SH-SY5Y (cell line): ENCODE measurements at regions not wholly inside any gene's neighbourhood (a gene's known extent, or its start where the extent isn't known, plus 50 kb on each side); places are given as distances from the start of the nearest gene placed in this dataset.

Experiments
- GATA2 ChIP-seq: IDR thresholded peaks from 2 replicates; pipeline ENCODE4 v1.6.1; 2011; ENCODE audit warnings: mild to moderate bottlenecking, low read depth, low read length
- GATA3 ChIP-seq: IDR thresholded peaks from 2 replicates; pipeline ENCODE4 v1.6.1; 2011; ENCODE audit warnings: low read depth, mild to moderate bottlenecking, low read length, moderate library complexity

DNA sequence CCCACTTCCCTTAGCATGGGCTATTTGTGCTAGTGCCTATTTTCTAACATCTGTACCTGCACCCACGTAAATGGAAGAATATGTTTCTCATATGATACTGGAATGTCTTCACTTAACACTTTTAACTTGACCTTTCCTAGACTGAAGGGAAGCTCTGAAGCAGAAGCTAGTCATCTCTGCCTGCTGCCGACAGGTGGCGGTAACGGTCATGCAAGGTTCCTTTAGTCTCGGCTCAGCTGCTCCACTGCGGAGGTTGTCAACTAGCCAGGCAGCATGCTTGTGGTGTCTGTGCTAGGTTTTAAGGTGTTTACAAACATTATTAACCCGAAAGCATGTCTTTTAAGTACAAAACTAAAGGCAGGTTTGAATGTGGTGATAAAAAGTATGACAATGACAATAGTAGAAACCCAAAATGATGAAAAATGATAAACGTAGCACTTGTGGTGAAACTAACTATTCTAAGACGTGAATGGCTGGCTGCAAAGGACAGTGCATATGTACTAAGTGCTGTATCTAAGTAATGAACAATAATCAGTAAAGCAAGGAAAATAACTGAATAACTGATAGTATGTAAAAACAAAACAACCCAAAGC is 117.2 kb downstream of the GRIN2B start:
- TF ChIP-seq GATA2 (no peak), GATA3 (no peak)

DNA sequence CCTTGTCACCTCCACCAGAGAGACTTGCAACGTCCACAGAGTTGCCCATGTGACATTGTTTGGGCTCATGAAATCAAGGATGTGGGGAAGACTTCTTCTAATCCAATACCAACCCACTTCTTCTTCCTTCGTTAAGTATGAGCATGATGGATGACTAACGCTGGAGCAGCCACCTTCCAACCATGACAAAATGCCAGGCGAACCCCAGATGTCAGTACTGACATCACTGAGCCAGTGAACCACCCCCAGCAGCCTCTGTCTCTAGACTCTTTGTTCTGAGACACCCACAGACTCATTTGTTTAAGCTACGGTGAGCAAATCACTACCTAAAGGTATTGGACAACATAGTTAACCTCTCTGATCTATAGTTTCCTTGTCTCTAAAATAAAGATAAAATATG is 123.7 kb downstream of the GRIN2B start:
- no peak for TF ChIP-seq GATA2
- TF ChIP-seq GATA3, result no peak

DNA sequence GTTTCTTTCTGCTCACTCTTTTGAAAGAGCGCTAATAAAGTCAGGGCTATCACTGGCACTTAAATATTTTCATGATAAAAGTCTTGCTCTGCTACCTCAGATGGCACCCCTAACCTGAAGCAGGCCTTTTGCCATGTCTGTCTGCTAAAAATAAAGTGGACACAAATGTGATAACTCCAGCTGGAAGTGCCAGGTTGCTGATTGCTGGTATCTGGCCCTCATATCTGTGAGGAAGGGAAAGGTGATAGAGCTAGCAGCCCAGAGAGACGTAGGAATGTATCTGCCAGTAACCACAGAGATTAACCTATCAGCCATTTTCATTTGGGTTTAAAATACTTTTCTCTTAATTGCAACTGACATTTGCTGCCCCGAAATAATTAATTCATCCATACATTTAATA is 127.9 kb downstream of the GRIN2B start:
- TF ChIP-seq GATA2 (no peak), GATA3 (no peak)

DNA sequence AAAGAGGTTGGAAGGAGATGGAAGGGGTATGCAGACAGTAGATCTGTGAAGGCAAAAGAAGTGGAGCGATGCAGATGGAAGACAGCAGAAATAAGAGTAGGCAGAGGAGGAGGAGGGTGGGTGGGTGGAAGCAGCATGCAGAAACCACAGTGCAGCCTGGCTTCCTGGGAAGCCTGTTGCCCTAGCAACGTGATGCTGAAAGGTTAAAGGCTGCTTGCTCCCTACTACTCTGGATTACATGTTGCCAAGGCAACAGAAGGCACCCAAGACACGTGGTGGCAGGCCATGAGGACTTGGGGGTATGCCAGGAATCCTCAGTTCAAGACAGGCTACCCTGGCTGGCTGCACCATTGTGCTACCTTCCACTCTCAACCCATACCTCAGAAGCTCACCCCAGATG is 129.6 kb downstream of the GRIN2B start:
- TF ChIP-seq GATA2 (no peak), GATA3 (no peak)

DNA sequence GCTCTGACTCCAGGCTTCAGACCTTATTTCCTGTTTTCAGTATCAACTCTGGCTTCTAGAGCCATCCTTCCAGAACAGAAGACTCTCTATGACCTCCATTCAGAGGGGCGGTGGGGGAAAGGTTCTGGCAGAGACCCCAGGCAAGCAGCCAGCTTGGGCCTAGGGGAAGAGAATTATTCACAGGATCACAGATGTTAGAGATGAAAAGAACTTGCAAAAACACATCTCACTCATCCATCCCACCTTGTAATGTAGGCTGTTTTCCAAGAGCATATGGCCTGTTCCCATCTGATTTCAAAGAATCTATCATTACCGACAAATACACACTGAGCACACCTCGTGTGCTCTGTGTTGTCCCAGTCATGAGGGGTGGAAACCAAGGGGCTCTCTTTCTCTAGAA is 131.9 kb downstream of the GRIN2B start:
- TF ChIP-seq GATA2 (no peak), GATA3 (no peak)

DNA sequence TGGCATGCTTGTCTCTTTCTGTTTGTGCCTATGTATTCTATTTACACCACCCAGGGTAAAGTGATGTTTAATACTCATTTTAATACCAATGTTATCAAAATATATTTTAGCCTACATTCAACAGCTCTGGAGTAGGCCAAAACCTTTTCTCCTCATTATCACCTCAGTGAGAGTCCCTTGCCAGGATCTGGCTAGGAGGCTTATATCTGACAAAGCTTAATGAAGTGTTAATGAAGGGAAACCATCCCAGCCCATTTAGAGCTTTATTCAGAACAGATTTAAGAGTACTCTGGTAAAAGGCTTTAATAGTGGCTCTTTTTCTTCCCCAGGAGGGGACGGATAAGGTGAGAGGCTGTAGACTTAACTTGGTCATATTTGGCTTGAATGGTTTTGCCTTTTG is 137.6 kb downstream of the GRIN2B start:
- TF ChIP-seq GATA3, result no peak
- no peak for TF ChIP-seq GATA2

DNA sequence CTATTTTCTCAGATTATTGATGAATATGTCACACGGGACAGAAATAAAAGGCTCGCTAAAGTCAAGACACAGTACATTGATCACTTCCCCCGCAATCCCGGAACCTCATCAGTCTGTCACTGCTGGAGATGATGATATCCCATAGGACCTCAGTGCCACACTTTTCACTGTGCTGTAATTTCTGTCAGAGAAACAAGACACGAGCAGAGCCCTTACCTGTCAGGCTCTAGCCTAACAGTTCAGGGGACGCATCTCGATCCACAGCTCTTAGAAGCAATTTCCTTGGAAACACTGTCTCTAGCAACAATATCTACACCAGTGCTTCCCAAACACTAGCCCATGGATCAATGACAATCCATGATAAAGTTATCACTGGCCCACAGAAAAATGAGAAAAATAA is 140.0 kb downstream of the GRIN2B start:
- no peak for TF ChIP-seq GATA2
- TF ChIP-seq GATA3, result no peak

DNA sequence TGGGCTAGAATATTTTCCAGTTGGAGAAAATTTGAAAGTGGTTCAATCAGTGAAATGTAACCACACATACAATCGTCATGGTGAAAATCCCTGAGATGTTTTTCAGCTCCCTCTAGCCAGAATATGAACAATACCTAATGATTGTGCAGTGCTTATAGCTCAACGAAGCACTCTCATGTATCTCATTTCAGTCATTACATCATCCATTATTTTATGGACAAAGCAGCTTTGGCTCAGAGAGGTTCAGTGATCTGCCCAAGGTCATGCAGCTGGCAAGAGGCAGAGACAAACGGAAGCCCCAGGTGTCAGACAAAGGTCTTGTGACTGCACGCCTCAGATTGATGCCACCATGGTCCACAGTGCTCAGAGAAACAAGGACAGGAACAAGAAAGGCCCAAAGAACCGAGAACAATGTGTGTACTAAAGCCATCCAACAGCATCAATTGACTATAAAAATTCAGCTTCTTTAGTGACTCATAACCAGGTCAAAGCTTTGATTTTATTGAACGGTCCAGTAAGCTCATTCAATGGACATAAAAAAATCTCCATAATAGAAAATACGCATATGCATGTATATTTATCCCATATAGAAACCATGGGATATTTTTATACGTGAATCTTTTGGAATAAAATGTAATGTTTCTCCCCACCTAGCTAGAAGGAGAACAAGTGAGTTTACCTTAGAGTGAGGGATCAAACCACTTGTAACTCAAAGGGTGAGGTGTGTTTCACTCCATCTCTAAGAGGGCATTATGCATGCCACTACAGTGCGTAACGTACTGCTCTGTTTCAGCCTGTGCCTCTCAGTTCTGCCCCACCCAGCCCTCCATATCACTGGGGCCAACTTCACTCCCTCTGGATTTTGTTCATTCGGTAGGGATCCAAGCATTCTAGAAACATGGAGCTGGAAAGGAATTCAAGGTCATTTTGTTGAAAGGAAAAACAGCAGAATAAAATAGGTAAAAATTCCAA is 141.8 kb downstream of the GRIN2B start:
- TF ChIP-seq GATA3 (no peak), GATA2 (no peak)

GRCh38 chr12:13836099-13836498 is 145.3 kb downstream of the GRIN2B start:
- no peak for TF ChIP-seq GATA3
- no peak for TF ChIP-seq GATA2

GRCh38 chr12:13835652-13836051 is 145.8 kb downstream of the GRIN2B start:
- TF ChIP-seq GATA2 (no peak), GATA3 (no peak)

GRCh38 chr12:13834241-13834640 is 147.2 kb downstream of the GRIN2B start:
- TF ChIP-seq GATA2, result no peak
- no peak for TF ChIP-seq GATA3

DNA sequence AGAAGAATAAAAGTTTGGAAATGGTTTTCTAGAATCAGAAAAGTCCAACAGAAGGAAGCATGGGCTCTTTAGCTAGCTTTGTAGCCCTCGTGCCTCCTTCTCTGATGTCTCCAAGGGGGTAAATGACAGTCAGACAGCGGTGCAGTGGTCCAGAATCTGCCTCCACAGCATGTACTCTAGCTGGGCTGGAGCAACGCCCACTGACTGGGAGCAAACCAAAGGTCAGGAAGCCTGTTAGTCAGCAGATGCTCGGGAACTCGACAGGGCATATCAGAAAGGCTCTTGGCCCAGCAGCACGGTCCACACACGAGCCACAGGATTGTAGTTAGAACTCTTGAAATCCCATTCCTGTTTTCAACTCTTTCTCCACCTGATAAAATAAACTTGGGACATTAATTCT is 164.3 kb downstream of the GRIN2B start:
- TF ChIP-seq GATA2 (no peak), GATA3 (no peak)

- TF ChIP-seq GATA3, result no peak
- TF ChIP-seq GATA2, result no peak
These were observed 165.0 kb downstream of the GRIN2B start for GRCh38 chr12:13816394-13816793.

DNA sequence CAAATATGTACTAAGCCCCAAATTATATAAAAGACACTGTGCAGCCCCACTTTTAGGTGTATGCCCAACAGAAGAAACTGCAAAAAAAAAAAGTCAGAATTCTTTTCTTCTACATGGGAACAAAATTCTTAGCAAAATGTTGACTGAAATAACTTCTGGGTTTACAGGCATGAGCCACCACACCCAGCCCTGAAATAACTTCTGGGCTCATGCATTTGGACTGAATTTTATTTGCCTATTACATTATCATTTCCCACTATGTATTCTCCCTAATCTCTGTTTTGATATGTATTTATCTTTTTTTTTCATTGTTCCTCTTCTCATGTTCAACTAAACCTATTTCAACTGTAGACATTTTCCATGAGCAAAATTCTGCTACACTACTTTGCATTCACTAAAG is 169.2 kb downstream of the GRIN2B start:
- TF ChIP-seq GATA2 (no peak), GATA3 (no peak)

GRCh38 chr12:13811061-13811460 is 170.3 kb downstream of the GRIN2B start:
- TF ChIP-seq GATA3, result no peak
- no peak for TF ChIP-seq GATA2
